ENCODE measurements at regions not wholly inside any gene's neighbourhood (a gene's known extent, or its start where the extent isn't known, plus 50 kb on each side); places are given as distances from the start of the nearest gene placed in this dataset.

- no peak for TF ChIP-seq CTCF (IDR thresholded peaks at IDR 0.05; ENCODE audit: low read depth, low read length)
- no peak for TF ChIP-seq MYC (IDR thresholded peaks at IDR 0.05; ENCODE audit: low read depth, low read length)
- no peak for TF ChIP-seq POLR2A (IDR thresholded peaks at IDR 0.05; ENCODE audit: extremely low read depth, insufficient read length)
- no peak for TF ChIP-seq MAX (IDR thresholded peaks at IDR 0.05; ENCODE audit: low read depth, low read length)
- no peak overlapping the region for H3K4me3 ChIP-seq (ENCODE audit: low read depth, low read length)
- DNase-seq (ENCODE audit: low read depth), result no peak
Observed at GRCh38 chr2:173456960-173457359, 102.3 kb downstream of the CDCA7 start.

- TF ChIP-seq MYC (IDR thresholded peaks at IDR 0.05; ENCODE audit: low read depth, low read length) (no peak), POLR2A (IDR thresholded peaks at IDR 0.05; ENCODE audit: extremely low read depth, insufficient read length) (no peak), CTCF (IDR thresholded peaks at IDR 0.05; ENCODE audit: low read depth, low read length) (no peak), MAX (IDR thresholded peaks at IDR 0.05; ENCODE audit: low read depth, low read length) (no peak)
- peak; percentile 21 for DNase-seq (ENCODE audit: low read depth)
- H3K4me3 ChIP-seq (ENCODE audit: low read depth, low read length), result no peak overlapping the region
Observed at GRCh38 chr2:173457366-173457765, 102.7 kb downstream of the CDCA7 start.

- no peak for TF ChIP-seq MAX (IDR thresholded peaks at IDR 0.05; ENCODE audit: low read depth, low read length)
- no peak for TF ChIP-seq CTCF (IDR thresholded peaks at IDR 0.05; ENCODE audit: low read depth, low read length)
- TF ChIP-seq MYC (IDR thresholded peaks at IDR 0.05; ENCODE audit: low read depth, low read length), result no peak
- TF ChIP-seq POLR2A (IDR thresholded peaks at IDR 0.05; ENCODE audit: extremely low read depth, insufficient read length), result no peak
- DNase-seq (ENCODE audit: low read depth), result no peak
- no peak overlapping the region for H3K4me3 ChIP-seq (ENCODE audit: low read depth, low read length)
Observed at GRCh38 chr2:173458991-173459780, 104.5 kb downstream of the CDCA7 start.

- no peak overlapping the region for H3K4me3 ChIP-seq (ENCODE audit: low read depth, low read length)
- DNase-seq (ENCODE audit: low read depth), result no peak
- TF ChIP-seq MYC (IDR thresholded peaks at IDR 0.05; ENCODE audit: low read depth, low read length) (no peak), MAX (IDR thresholded peaks at IDR 0.05; ENCODE audit: low read depth, low read length) (no peak), CTCF (IDR thresholded peaks at IDR 0.05; ENCODE audit: low read depth, low read length) (no peak), POLR2A (IDR thresholded peaks at IDR 0.05; ENCODE audit: extremely low read depth, insufficient read length) (no peak)
Observed at GRCh38 chr2:173462892-173463840, 108.5 kb downstream of the CDCA7 start.

GRCh38 chr2:173463846-173464245 lies 109.2 kb downstream of the CDCA7 start:
- DNase-seq (ENCODE audit: low read depth), result no peak
- TF ChIP-seq MYC (IDR thresholded peaks at IDR 0.05; ENCODE audit: low read depth, low read length), result no peak
- no peak for TF ChIP-seq POLR2A (IDR thresholded peaks at IDR 0.05; ENCODE audit: extremely low read depth, insufficient read length)
- TF ChIP-seq MAX (IDR thresholded peaks at IDR 0.05; ENCODE audit: low read depth, low read length), result no peak
- TF ChIP-seq CTCF (IDR thresholded peaks at IDR 0.05; ENCODE audit: low read depth, low read length), result no peak

More at GRCh38 chr2:173463846-173464245, 109.2 kb downstream of the CDCA7 start:
- no peak overlapping the region for H3K4me3 ChIP-seq (ENCODE audit: low read depth, low read length)

All from NB4 (cell line).